GM12875 (cell line): ENCODE measurements at regions not wholly inside any gene's neighbourhood (a gene's known extent, or its start where the extent isn't known, plus 50 kb on each side); places are given as distances from the start of the nearest gene placed in this dataset.
"Not testable (repeated sequence)": the region's sequence is repeated elsewhere in the genome, so short reads cannot be mapped to it uniquely, and the experiment has no call there.

ENCODE experiments used
- H3K4me3 ChIP-seq: one replicate; pipeline ENCODE4 v1.5.1; 2011; ENCODE audit warnings: low read depth, low read length, control low read depth
- CTCF ChIP-seq: IDR thresholded peaks from 2 replicates; pipeline ENCODE4 v1.5.1; 2011; ENCODE audit warnings: low read depth, mild to moderate bottlenecking, control low read depth, inconsistent platforms, low read length, moderate library complexity, borderline replicate concordance; ENCODE audit not compliant: insufficient read depth

- H3K4me3 ChIP-seq = no peak overlapping the region
- no peak for TF ChIP-seq CTCF
Measured at GRCh38 chr2:156779416-156780120, 343.4 kb downstream of the GPD2 start.

- H3K4me3 ChIP-seq = not testable (repeated sequence)
Measured at GRCh38 chr2:156781677-156782076, 345.5 kb downstream of the GPD2 start.

- TF ChIP-seq CTCF = no peak
- no peak overlapping the region for H3K4me3 ChIP-seq
Measured at GRCh38 chr2:156784020-156784701, 348.0 kb downstream of the GPD2 start.

- no peak for TF ChIP-seq CTCF
- no peak overlapping the region for H3K4me3 ChIP-seq
Measured at GRCh38 chr2:156787517-156787916, 351.3 kb downstream of the GPD2 start.

- TF ChIP-seq CTCF = no peak
- no peak overlapping the region for H3K4me3 ChIP-seq
Measured at GRCh38 chr2:156790343-156791037, 354.3 kb downstream of the GPD2 start.

- no peak overlapping the region for H3K4me3 ChIP-seq
- no peak for TF ChIP-seq CTCF
Measured at GRCh38 chr2:156792242-156792840, 356.2 kb downstream of the GPD2 start.

GRCh38 chr2:156797832-156798231, 361.7 kb downstream of the GPD2 start:
- no peak for TF ChIP-seq CTCF
- H3K4me3 ChIP-seq = no peak overlapping the region
